ENCODE measurements at regions not wholly inside any gene's neighbourhood (a gene's known extent, or its start where the extent isn't known, plus 50 kb on each side); places are given as distances from the start of the nearest gene placed in this dataset.
A peak's percentile ranks its signal among the peaks of the same experiment; 100 is the strongest.

- DNase-seq (ENCODE audit: extremely low read depth, low read depth) = no peak
These were observed 53.7 kb upstream of the SMAD1 start for GRCh38 chr4:145427991-145428390.

DNA sequence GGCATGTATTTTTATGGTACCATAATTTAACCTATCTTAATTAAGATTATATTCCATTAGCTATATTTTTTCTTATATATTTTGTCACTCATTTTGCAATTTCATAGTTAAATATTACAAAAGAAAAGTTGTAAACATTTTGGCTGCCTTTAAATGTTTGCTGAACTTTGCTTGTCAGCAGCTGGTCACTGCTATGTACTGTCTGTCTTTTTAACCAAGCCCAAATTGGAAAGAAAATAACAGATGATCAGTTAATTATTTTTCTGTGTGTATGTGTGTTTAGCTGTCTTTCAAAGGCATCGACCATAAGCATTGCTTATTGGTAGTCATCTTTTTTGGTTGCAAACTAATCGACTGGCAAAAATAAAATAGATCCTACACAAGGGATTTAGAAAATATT, 54.4 kb upstream of the SMAD1 start:
- no peak for DNase-seq (ENCODE audit: extremely low read depth, low read depth)

- no peak for DNase-seq (ENCODE audit: extremely low read depth, low read depth)
These were observed 58.5 kb upstream of the SMAD1 start for GRCh38 chr4:145423017-145423708.

- DNase-seq (ENCODE audit: extremely low read depth, low read depth) = no peak
These were observed 60.9 kb upstream of the SMAD1 start for GRCh38 chr4:145420595-145421214.

DNA sequence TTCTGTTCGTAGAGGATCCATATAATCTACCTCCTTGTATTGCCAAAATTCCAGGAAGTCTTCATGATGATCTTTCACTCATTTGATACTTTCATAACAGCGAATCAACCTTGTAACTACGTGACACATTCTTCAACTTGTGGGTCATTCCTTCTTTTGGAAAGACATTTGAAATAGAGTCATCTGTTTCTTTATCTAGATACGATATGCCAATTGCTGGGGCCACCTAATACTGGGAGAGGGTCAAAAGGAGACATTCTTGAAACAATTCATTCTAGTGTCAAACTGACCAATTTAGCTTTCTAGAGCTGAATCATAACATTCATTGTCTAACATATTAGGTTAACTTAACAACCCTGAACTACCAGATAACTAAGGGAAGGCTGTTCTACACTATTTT, 62.9 kb upstream of the SMAD1 start:
- DNase-seq (ENCODE audit: extremely low read depth, low read depth) = peak; percentile 20

- DNase-seq (ENCODE audit: extremely low read depth, low read depth) = no peak
These were observed 64.1 kb upstream of the SMAD1 start for GRCh38 chr4:145417348-145418130.

GRCh38 chr4:145414841-145415240, 66.8 kb upstream of the SMAD1 start:
- no peak for DNase-seq (ENCODE audit: extremely low read depth, low read depth)

- no peak for DNase-seq (ENCODE audit: extremely low read depth, low read depth)
These were observed 67.4 kb upstream of the SMAD1 start for GRCh38 chr4:145414226-145414625.

- DNase-seq (ENCODE audit: extremely low read depth, low read depth) = no peak
These were observed 74.7 kb upstream of the SMAD1 start for GRCh38 chr4:145406970-145407369.

DNA sequence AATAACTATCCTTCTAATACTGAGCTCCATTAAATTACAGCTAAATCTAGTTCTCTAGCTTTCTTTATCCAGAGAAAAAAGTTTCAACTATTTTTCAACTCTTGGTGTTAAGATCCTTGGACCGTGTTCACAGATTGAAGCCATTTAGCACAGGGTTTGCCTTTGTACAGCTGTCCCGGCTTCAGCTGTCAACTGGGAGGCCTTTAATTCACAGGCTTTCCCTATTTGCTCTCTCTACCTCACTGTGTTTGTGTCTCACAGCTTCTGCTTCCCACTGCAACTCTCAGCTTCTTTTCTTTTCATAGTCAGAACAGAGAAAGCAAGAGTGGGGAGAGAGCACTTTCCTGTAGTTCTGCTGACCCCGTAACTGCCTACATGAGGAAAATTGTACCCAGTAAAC, 76.9 kb upstream of the SMAD1 start:
- DNase-seq (ENCODE audit: extremely low read depth, low read depth) = no peak

- DNase-seq (ENCODE audit: extremely low read depth, low read depth) = no peak
These were observed 85.1 kb upstream of the SMAD1 start for GRCh38 chr4:145396581-145396980.

DNA sequence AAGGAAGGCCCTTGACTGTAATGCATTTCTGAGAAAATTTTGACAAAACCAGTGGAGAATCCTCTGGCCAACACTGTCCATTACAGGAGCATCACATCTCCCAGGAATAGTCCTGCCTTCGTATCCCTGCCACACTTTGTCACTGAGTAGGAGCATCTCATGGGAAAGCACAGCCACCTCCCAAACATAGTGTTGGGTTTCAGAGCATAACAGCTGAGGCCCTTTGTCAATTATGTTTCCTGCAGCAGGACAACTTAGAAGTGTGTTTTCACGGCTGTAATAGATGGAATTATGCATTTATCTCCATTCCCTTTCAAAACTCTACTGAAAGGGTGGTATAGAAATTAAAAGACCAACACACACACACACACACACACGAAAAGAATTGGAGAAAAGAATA, 91.1 kb upstream of the SMAD1 start:
- DNase-seq (ENCODE audit: extremely low read depth, low read depth) = no peak

DNA sequence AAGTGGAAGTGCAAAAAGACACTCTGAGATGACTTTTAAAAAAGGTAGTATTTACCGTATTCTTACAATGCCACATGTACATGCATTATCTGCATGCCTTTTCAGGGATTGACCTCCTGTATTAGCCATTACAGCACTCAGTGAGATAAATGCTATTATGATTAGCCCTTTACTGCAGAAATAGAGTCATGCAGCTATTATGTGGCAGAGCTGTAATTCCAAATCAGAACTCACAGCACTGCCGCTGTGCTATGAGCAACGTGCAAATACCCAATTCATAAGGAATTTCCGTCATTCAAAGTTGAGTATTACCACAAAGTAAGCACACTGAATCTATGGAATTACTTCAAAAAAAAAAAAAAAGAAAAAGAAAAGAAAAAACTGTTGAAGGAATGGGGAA, 92.1 kb upstream of the SMAD1 start:
- DNase-seq (ENCODE audit: extremely low read depth, low read depth) = no peak

- no peak for DNase-seq (ENCODE audit: extremely low read depth, low read depth)
These were observed 93.6 kb upstream of the SMAD1 start for GRCh38 chr4:145388043-145388442.

- DNase-seq (ENCODE audit: extremely low read depth, low read depth) = no peak
These were observed 94.6 kb upstream of the SMAD1 start for GRCh38 chr4:145387079-145387478.

DNA sequence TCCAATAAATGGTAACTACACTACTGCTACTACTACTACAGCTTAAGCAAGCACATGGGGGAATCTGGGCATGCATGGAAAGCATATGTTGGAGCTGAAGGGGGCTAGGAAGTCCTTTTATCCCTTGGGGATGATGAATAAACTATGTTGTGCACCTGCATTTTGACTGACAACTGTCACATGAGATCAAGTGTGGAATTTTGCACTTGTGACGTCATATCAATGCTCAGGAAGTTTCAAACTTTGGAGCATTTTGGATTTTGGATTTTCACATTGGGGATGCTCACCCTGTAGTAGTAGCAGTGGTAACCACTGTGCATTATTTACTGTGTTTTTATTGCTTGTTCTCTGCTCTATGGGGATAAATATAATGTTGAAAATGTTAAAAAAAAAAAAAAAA, 100.5 kb upstream of the SMAD1 start:
- DNase-seq (ENCODE audit: extremely low read depth, low read depth) = no peak

GRCh38 chr4:145380123-145380522, 101.5 kb upstream of the SMAD1 start:
- no peak for DNase-seq (ENCODE audit: extremely low read depth, low read depth)

DNA sequence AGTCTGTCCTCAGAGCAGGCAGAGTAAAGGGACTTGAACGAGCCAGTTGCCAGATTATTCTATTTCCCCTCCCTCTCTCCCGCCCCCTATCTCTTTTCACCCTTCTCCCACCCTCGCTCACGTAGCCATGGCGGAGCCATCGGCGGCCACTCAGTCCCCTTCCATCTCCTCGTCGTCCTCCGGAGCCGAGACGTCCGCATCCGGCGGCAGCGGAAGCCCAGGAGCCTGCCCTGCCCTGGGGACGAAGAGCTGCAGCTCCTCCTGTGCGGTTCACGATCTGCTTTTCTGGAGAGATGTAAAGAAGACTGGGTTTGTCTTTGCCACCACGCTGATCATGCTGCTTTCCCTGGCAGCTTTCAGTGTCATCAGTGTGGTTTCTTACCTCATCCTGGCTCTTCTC, 106.2 kb upstream of the SMAD1 start:
- no peak for DNase-seq (ENCODE audit: extremely low read depth, low read depth)

DNA sequence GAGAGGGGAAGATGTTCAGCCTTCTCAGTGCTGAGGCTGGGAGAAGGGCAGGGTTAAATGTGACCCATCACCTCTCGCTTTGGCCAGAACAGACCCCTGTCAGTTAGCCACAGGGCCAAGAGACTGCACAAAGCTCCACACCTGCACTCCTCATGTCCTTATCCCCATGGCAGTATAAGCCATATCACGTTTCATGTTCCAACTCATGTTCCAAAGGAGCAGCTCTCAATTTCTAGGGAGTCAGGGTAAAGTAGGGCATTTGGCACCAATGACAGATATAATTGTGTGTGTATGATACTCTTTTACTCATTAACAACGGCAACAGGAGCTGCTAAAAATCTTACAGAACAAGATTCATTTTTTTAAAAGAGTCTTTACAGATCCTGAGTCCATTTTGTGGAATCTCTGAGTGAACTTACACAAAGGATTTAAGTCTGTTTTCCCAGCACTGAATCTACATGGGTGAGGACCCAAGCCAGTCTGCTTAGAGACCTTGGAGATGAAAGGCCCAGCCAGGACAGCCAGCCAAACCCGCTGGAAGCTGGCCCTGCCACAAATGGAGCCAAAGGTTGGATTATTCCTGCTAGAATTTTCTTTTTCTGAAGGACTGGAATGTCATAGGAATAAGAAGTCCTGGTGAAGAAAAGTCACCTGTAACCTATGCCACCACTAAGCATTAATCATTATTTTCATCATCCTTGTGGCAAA, 129.1 kb upstream of the SMAD1 start:
- no peak for DNase-seq (ENCODE audit: extremely low read depth, low read depth)

DNA sequence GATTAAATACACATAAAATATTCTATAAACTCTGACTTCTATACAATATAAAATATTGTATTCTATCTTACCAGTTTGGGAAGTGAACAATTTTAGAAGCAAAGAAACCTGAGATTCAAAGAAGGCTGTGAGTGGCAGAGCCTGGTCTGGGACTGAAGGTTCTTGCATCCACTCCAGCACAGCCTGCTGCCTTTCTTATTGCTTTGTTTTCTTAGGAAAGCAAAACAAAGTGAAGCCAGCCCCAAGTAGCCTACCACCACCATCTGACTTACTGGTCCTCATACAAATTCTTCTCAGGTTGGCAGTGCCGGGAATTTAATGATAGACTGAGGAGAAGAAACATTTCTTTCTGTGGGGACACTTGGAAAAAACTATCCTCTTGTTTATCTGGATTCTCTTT, 129.7 kb upstream of the SMAD1 start:
- DNase-seq (ENCODE audit: extremely low read depth, low read depth) = no peak

DNA sequence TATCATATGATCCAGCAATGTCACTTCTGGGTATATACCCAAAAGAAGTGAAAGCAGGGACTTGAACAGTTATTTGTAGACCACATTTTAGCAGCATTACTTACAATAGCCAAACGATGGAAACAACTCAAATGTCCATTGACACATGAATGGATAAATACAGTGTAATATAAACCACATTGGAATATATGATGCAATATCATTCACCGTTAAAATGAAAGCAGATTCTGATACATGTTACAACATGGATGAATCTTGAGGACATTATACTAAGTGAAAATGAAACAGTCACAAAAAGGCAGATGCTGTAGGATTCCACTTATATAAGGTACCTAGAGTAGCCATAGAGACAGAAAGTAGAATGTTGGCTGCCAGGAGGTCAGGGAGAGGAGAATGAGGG, 130.5 kb upstream of the SMAD1 start:
- no peak for DNase-seq (ENCODE audit: extremely low read depth, low read depth)

Data from NCI-H460 (cell line).